H1 (cell line): ENCODE measurements at regions not wholly inside any gene's neighbourhood (a gene's known extent, or its start where the extent isn't known, plus 50 kb on each side); places are given as distances from the start of the nearest gene placed in this dataset.
"Not testable (repeated sequence)": the region's sequence is repeated elsewhere in the genome, so short reads cannot be mapped to it uniquely, and the experiment has no call there.

Experiments
- CTCF ChIA-PET: fragments of 300-600 bp; sonication (Branson Sonifier 250); formaldehyde crosslinking; loops from one replicate; lab custom pipeline; 2021; ENCODE audit not compliant: partially characterized antibody; lab: Charles Lee
- POLR2A ChIA-PET: fragments of 300-600 bp; sonication (Branson Sonifier 250); formaldehyde crosslinking; loops from one replicate; lab custom pipeline; 2021; ENCODE audit warnings: inconsistent platforms; ENCODE audit not compliant: partially characterized antibody; lab: Charles Lee
- DNase-seq, 2 experiments: peaks; one replicate each; pipeline versions ENCODE4 v3.0.0 to v3.0.0-alpha.2; 2010 to 2022; ENCODE audit warnings: low spot score in 2 of 2, low read depth in 1 of 2, mixed read lengths in 1 of 2
- FAIRE-seq: peaks from 2 replicates; lab custom pipeline; 2011; peaks lifted over from hg19 to GRCh38; lab: Jason Lieb, UNC
- H2AFZ ChIP-seq: 2 replicates; pipeline ENCODE4 v1.8.1; 2012; ENCODE audit warnings: low read length, inconsistent platforms
- H2AK5ac ChIP-seq: 2 replicates; pipeline ENCODE4 v1.6.1; 2013; ENCODE audit warnings: low read depth, low read length
- H2BK120ac ChIP-seq: replicated peaks from 2 replicates; pipeline ENCODE3; 2013; ENCODE audit warnings: low read depth, low read length, inconsistent platforms
- H2BK12ac ChIP-seq: 2 replicates; pipeline ENCODE4 v1.6.1; 2013; ENCODE audit warnings: low read depth, low read length
- H2BK15ac ChIP-seq: 2 replicates; pipeline ENCODE4 v1.6.1; 2013; ENCODE audit warnings: low read length
- H2BK20ac ChIP-seq: 2 replicates; pipeline ENCODE4 v1.6.1; 2013; ENCODE audit warnings: low read length
- H2BK5ac ChIP-seq: 2 replicates; pipeline ENCODE4 v1.6.1; 2013; ENCODE audit warnings: low read depth, low read length
- H3K14ac ChIP-seq: 2 replicates; pipeline ENCODE4 v1.6.1; 2013; ENCODE audit warnings: inconsistent platforms; ENCODE audit not compliant: insufficient read length
- H3K18ac ChIP-seq: 2 replicates; pipeline ENCODE4 v1.6.1; 2013; ENCODE audit warnings: low read length; ENCODE audit errors: extremely low read depth
- H3K23ac ChIP-seq: 2 replicates; pipeline ENCODE4 v1.6.1; 2013; ENCODE audit warnings: inconsistent platforms; ENCODE audit not compliant: insufficient read length
- H3K23me2 ChIP-seq: 2 replicates; pipeline ENCODE4 v1.6.1; 2013; ENCODE audit warnings: low read depth, low read length
- H3K27ac ChIP-seq: 2 replicates; pipeline ENCODE4 v1.6.1; 2011; ENCODE audit warnings: low read depth, low read length, inconsistent platforms
- H3K27me3 ChIP-seq, 4 experiments: replicated peaks in 1 of 4; 1 replicate in 1 of 4; 2 replicates in 3 of 4; pipeline versions ENCODE4 v1.6.1 to v1.8.1; 2011 to 2013; ENCODE audit warnings: low read length in 3 of 4, mild to moderate bottlenecking in 3 of 4, inconsistent platforms in 2 of 4, mixed read lengths in 2 of 4, moderate library complexity in 1 of 4; ENCODE audit not compliant: control insufficient read depth in 3 of 4, insufficient read depth in 3 of 4; ENCODE audit errors: extremely low read depth in 1 of 4
- H3K36me3 ChIP-seq, 4 experiments: 2 replicates each; pipeline versions ENCODE4 v1.6.1 to v1.8.1; 2011 to 2013; ENCODE audit warnings: mild to moderate bottlenecking in 4 of 4, low read length in 3 of 4, moderate library complexity in 2 of 4, control low read depth in 1 of 4, inconsistent platforms in 1 of 4; ENCODE audit not compliant: insufficient read depth in 4 of 4, control insufficient read depth in 2 of 4
- H3K4ac ChIP-seq: replicated peaks from 2 replicates; pipeline ENCODE3; 2013; ENCODE audit warnings: low read length, low read depth, mixed read lengths, inconsistent platforms; ENCODE audit not compliant: insufficient read length
- H3K4me1 ChIP-seq, 4 experiments: replicated peaks in 1 of 4; 1 replicate in 1 of 4; 2 replicates in 3 of 4; pipeline versions ENCODE4 v1.6.1 to v1.8.1; 2011 to 2013; ENCODE audit warnings: low read length in 3 of 4, inconsistent platforms in 2 of 4, mixed read lengths in 1 of 4; ENCODE audit not compliant: insufficient read depth in 4 of 4, control insufficient read depth in 3 of 4
- H3K4me2 ChIP-seq, 2 experiments: 2 replicates each; pipeline versions ENCODE4 v1.6.1 to v1.8.1; 2011 to 2013; ENCODE audit warnings: low read depth in 2 of 2, low read length in 2 of 2, control low read depth in 1 of 2, inconsistent platforms in 1 of 2, mild to moderate bottlenecking in 1 of 2; ENCODE audit not compliant: insufficient read depth in 1 of 2
- H3K4me3 ChIP-seq, 4 experiments: fragments of 200-600, 300-600 bp in 1 of 4; sonication (generic), shearing (Covaris generic), sonication (Bioruptor Twin) in 1 of 4; 2 replicates each; pipeline versions ENCODE4 v1.5.1 to v1.8.1; 2011 to 2016; ENCODE audit warnings: low read length in 4 of 4, low read depth in 3 of 4, control low read depth in 2 of 4, inconsistent platforms in 2 of 4, mild to moderate bottlenecking in 2 of 4, mixed read lengths in 1 of 4, moderate library complexity in 1 of 4; ENCODE audit not compliant: insufficient read depth in 2 of 4; ENCODE audit errors: extremely low read depth in 1 of 4
- H3K56ac ChIP-seq: replicated peaks from 2 replicates; pipeline ENCODE3; 2013; ENCODE audit warnings: low read depth, mild to moderate bottlenecking, mixed read lengths, low read length, inconsistent platforms; ENCODE audit not compliant: insufficient read length
- H3K79me1 ChIP-seq: 2 replicates; pipeline ENCODE4 v1.6.1; 2013; ENCODE audit warnings: low read depth, low read length, control low read depth
- H3K79me2 ChIP-seq, 2 experiments: 2 replicates each; pipeline versions ENCODE4 v1.6.1 to v1.8.1; 2012 to 2013; ENCODE audit warnings: low read length in 2 of 2, mild to moderate bottlenecking in 2 of 2, inconsistent platforms in 1 of 2; ENCODE audit not compliant: insufficient read depth in 2 of 2, control insufficient read depth in 1 of 2
- H3K9ac ChIP-seq, 4 experiments: replicated peaks in 1 of 4; 1 replicate in 1 of 4; 2 replicates in 3 of 4; pipeline versions ENCODE4 v1.6.1 to v1.8.1; 2011 to 2013; ENCODE audit warnings: low read depth in 3 of 4, low read length in 3 of 4, control low read depth in 2 of 4, mild to moderate bottlenecking in 2 of 4, moderate library complexity in 2 of 4, inconsistent platforms in 1 of 4; ENCODE audit errors: extremely low read depth in 1 of 4
- H3K9me3 ChIP-seq, 2 experiments: 2 replicates each; pipeline versions ENCODE4 v1.6.1 to v1.8.1; 2012 to 2013; ENCODE audit warnings: mild to moderate bottlenecking in 2 of 2, moderate library complexity in 2 of 2, control low read depth in 1 of 2, inconsistent platforms in 1 of 2, low read depth in 1 of 2, low read length in 1 of 2, mixed read lengths in 1 of 2; ENCODE audit not compliant: insufficient read depth in 2 of 2
- H4K20me1 ChIP-seq, 2 experiments: replicated peaks in 1 of 2; 2 replicates each; pipeline versions ENCODE3 to v1.8.1; 2011 to 2013; ENCODE audit warnings: inconsistent platforms in 2 of 2, low read length in 2 of 2, mild to moderate bottlenecking in 1 of 2; ENCODE audit not compliant: insufficient read depth in 2 of 2, control insufficient read depth in 1 of 2
- H4K5ac ChIP-seq: 2 replicates; pipeline ENCODE4 v1.6.1; 2013; ENCODE audit warnings: low read length, low read depth, mixed read lengths, inconsistent platforms; ENCODE audit not compliant: insufficient read length
- H4K8ac ChIP-seq: 2 replicates; pipeline ENCODE4 v1.8.0; 2013; ENCODE audit warnings: mild to moderate bottlenecking, moderate library complexity, low read length, inconsistent platforms; ENCODE audit not compliant: insufficient read depth; ENCODE audit errors: extremely low read depth
- H4K91ac ChIP-seq: replicated peaks from 2 replicates; pipeline ENCODE3; 2013; ENCODE audit warnings: low read length, mixed read lengths, inconsistent platforms; ENCODE audit not compliant: insufficient read length
- WGBS, 2 experiments: shearing (Covaris generic) in 1 of 2; methylation state at CpG; one replicate each; pipeline versions ENCODE4 v1.1.6 to v1.1.7; 2013 to 2015; ENCODE audit warnings: low lambda C conversion rate in 2 of 2, mixed read lengths in 2 of 2, inconsistent platforms in 1 of 2, low coverage in 1 of 2, missing lambda C conversion rate in 1 of 2; ENCODE audit not compliant: insufficient replicate concordance in 2 of 2, insufficient coverage in 1 of 2, insufficient read length in 1 of 2; ENCODE audit errors: extremely low coverage in 1 of 2, missing lambda C conversion rate in 1 of 2; 5-methylcytosine and 5-hydroxymethylcytosine counted together

GRCh38 chr16:21540770-21541433 is 58.5 kb upstream of the METTL9 start:
- H4K8ac ChIP-seq, H3K4me1 ChIP-seq, H2AK5ac ChIP-seq, H3K79me2 ChIP-seq, H3K79me1 ChIP-seq, H3K9me3 ChIP-seq, H3K23me2 ChIP-seq, H3K27me3 ChIP-seq, CTCF ChIA-PET, H2BK120ac ChIP-seq, FAIRE-seq, POLR2A ChIA-PET, H3K4me3 ChIP-seq, H2BK12ac ChIP-seq, H3K4me2 ChIP-seq, H3K14ac ChIP-seq, H3K36me3 ChIP-seq, H2BK20ac ChIP-seq, H2AFZ ChIP-seq, H3K56ac ChIP-seq, H4K5ac ChIP-seq, H4K91ac ChIP-seq, H3K23ac ChIP-seq, H4K20me1 ChIP-seq, DNase-seq, H3K18ac ChIP-seq, H3K4ac ChIP-seq, H3K27ac ChIP-seq, H3K9ac ChIP-seq: not testable (repeated sequence)
- Histone ChIP-seq H2BK5ac (peak overlapping the region; percentile 66; the same call in 1 of the 2 replicates), H2BK15ac (peak overlapping the region; percentile 53; the same call in 1 of the 2 replicates)
- WGBS, 2 experiments: 88% methylated on average over 19 of the region's 21 CpGs; no CpG with 5 or more reads in 1 of the 2 experiments

GRCh38 chr16:21541611-21542051 is 57.7 kb upstream of the METTL9 start:
- H3K4me1 ChIP-seq, DNase-seq, H3K56ac ChIP-seq, H4K8ac ChIP-seq, H2BK20ac ChIP-seq, H3K23me2 ChIP-seq, H3K27me3 ChIP-seq, H3K9me3 ChIP-seq, H3K36me3 ChIP-seq, H3K79me1 ChIP-seq, H3K18ac ChIP-seq, H2AK5ac ChIP-seq, H3K4ac ChIP-seq, H4K91ac ChIP-seq, H2BK15ac ChIP-seq, H3K4me2 ChIP-seq, H2BK12ac ChIP-seq, H3K4me3 ChIP-seq, POLR2A ChIA-PET, H3K27ac ChIP-seq, H2BK5ac ChIP-seq, H2AFZ ChIP-seq, H3K14ac ChIP-seq, H3K79me2 ChIP-seq, H2BK120ac ChIP-seq, CTCF ChIA-PET, H4K20me1 ChIP-seq, H3K23ac ChIP-seq, FAIRE-seq, H3K9ac ChIP-seq, H4K5ac ChIP-seq: not testable (repeated sequence)
- 88% methylated on average over 9 of the region's 10 CpGs; no CpG with 5 or more reads in 1 of the 2 experiments for WGBS, 2 experiments
